HG03139 (cell line): ENCODE measurements at regions not wholly inside any gene's neighbourhood (a gene's known extent, or its start where the extent isn't known, plus 50 kb on each side); places are given as distances from the start of the nearest gene placed in this dataset.

Source experiments
- ATAC-seq: cut with Tn5 transposase; IDR thresholded peaks from one replicate; pipeline ENCODE4 v1.9.1; 2021; ENCODE audit not compliant: unreplicated experiment

DNA sequence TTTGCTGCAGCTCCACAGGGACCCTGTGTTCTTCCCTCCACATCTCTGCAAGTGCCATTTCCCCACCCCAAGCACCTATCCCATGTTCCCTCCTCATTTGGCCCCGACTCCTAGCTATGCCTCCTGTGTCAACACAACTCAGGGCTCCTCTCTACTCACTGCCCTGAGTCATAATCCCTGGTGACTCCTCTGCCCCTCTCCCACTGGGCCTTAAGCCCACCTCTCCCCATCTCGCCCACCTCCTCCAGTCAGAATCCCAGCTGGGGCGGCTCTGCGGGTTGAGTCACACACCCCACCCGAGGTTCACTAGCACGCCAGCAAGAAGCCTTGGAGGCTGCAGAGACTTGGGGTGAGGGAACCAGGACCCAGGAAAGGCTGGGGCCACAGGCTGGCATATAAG, 346.2 kb downstream of the FOXL1 start:
- ATAC-seq = no peak

DNA sequence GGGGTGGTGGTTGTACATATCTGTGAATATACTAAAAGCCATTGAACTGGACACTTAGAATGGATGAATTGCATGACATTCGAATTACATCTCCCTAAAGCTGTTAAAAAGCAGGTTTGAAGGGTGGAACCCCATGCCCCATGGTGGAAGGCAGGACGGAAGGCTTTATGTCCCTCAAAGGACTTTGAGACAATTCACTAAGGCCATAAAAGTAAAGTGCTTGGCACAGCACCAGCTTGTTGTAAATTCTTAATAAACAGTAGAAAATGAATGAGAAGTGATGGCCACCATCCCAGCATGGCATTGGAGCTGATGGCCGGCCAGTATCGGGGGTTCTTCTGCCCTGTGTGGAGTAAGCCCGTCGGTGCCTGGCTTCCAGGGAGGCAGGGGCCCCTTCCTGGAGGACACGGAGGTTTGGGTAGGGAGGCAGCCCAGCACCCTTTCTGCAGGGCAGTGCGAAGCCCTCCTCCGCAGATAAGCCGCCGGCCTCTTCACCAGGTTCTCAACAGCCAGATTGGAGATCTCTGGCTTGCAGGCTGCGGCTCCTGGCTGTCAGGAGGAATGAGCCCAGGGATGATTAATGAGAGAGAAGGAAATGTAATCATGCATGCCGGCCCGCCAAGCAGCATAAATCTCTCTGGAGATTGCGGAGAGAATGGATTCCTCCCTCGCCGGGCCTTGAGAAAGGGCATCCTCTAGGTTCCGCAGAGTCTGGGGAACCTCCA, 346.9 kb downstream of the FOXL1 start:
- no peak for ATAC-seq

DNA sequence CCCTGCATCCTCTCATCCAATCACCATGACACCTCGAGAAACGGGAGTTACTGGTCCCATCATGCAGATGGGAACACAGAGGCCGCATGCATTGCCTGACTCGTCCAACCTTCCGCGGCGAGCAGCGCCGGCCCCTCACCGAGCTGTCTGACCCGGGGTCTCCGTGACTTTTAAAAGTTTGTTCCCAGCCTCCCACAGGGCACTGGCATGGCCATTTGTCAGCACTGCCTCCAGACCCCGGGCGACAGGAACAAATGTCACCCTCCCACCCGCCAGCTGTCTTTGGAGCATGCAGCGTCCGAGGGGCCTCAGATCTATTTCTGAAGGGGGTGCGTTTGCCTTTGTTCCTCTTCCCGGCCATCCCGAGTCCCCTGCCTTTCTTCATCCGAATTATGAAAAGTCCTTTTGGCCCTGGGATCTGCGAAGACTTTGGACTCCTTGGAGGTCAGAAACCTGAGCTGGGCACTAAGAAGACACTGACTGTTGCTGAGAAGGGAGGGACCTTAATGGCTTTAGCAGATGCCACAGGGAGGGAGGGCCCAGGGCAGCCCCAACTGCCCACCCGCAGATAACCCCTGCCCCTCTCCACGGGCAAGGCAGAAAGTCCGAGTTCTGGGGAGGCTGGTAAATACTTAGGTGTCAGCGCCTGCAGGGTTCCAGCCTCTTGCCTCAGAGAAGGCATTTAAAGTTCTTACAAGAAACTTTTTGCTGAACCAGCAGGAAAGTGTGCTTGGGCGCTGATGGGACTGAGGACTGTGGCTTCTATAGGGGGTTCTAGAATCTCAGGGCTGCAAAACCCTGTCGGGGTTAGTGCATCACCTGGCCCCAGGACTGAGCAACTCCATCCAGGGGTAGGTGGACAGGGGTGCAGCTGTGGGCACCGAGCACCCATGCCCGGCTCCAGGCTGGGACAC, 348.1 kb downstream of the FOXL1 start:
- no peak for ATAC-seq

DNA sequence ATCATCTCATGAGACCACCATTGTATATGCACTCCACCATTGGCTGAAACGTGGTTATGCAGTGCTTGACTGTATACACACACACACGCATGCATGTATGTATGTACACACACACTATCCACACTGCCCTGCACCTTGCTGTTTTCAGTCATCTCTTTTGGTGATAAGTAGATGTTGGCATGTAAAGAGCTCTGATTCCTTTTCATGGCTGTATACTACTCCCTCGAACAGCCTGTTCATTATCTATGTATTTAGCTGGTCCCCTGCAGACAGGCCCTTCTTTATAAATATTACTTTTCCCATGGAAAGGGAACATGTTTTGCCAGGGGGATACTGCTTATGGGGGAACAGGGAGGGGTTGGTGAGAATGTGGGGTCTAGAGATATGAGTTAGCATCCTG, 349.4 kb downstream of the FOXL1 start:
- ATAC-seq = no peak

DNA sequence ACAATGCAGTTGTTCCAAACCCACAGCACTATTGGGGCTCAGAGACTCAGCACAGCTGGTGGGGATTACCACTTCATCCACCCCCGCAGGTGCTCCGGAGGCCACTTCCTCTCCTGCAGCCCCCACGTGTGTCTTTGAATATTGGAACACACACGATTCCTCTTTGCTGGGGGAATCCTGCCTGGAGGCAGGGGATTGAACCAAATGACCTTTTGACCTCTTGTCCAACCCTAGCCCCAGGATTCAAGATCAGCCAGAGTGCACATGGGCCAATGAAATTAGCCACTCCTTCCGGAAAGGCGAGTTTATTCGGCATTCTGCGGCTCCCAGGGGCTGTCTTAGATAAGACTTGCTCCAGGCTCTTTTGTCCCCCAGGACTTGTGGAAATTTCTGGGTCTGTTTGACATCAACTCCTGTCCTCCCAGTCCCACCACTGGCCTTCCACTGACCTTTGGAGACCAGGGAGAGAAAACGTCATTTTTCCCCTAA, 350.2 kb downstream of the FOXL1 start:
- no peak for ATAC-seq

DNA sequence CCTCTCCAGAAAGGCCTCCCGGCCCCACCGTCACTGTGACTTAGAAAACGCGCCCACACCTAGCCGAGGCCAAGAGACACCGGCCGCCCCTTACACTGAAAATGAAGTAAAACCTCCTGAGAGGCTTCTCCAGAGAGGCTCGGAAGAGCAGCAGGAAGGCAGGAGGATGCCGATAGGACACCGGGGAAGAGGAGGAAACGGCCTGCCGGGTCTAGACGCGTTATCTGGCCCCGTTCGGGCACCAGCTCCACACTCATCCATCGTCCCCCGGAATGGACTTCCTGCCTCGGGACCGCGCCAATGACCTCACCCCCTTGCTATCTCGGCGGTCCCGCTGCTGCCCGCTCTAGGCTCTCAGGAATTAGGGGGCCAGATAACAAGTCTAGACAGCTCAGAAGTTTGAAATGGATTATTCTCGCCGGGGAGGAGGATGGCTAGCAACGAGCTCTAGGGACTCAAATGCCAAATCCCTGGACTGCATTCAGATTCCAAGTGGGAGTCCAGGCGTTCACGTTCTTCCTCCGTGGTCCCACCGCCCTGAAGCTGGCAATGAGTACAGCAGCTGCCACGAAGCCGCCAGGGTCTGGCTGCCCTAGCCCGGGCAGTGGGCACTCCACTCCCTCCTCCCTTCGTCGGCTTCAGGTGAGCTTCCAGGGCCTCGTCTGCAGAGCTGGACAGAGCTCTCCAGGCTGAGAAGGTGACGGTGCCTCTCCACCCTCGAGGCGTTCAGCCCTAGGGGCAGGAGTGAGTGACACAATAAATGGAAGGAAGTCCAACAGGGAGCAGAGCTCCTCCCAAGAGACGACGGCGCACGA, 350.9 kb downstream of the FOXL1 start:
- ATAC-seq = no peak

DNA sequence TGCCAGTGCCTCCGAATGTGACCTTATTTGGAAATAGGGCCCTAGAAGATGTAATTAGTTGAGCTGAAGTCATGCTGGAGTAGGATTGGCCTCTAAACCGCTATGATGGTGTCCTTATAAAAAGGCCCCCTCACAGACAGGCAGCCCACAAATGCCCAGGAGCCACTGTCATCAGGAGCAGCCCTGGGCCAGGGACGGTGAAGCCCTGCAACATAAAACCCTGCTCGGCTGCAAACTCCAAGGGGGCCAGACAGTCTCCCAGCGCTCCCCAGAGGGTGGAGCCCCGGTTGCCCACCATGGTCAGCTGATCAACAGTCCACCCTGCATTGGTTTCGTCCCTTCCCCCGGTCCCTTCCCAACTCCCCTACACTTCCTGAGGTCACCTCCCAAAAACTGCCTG, 351.7 kb downstream of the FOXL1 start:
- no peak for ATAC-seq

DNA sequence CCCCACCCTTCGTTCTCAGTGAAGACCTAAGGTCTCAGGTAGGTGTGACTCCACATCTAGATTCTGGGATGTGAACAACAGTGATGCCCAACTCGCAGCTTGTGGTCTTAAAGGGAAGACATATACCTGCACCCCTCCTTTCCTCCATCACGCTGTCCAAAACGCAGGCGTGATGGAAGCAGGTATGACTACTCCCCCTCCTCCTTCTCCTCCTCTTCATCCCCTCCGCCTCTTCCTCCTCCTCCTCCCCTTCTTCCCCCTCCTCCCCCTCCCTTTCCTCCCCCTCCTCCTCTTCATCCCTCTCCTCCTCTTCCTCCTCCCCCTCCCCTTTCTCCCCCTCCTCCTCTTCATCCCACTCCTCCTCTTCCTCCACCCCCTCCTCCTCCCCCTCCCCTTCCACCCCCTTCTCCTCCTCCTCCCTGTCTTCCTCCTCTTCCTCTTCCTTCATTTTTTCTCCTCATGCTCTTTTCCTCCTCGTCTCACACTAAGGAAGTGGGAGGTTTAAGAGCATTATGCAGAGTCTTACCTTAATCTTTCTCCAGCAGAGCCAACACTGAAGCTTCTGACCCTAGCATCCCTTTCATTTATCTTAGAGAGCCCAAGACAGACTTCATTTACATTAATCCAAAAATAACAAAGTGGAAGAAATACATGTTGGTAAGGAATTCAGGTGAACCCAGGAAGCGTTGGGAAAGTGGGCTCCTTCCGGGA, 352.5 kb downstream of the FOXL1 start:
- no peak for ATAC-seq

DNA sequence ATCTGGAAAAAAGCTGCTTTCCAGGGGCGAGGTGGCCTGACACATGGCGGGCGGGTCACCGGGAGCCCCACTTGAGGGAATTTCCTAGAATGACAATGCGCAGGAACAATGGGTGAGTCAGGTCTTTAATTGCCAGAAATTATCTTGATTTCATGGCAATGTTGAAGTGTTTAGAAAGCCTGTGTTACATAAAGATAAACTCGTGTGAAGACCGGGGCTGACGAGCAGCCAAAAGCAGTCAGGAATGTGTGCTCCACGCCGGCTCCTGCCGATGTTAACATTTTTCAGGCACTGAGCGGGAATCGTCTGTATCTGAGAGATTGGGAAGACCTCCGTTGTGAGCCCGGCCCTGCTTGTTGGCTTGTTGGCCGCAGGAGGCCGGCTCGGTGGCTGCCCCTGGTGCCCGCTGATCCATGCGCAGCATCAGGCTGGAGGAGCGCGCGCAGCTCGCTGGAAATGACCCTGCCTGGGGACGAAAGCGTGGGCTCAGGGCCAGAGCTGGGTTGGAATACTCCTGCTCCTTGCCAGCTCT, 353.1 kb downstream of the FOXL1 start:
- ATAC-seq = no peak

DNA sequence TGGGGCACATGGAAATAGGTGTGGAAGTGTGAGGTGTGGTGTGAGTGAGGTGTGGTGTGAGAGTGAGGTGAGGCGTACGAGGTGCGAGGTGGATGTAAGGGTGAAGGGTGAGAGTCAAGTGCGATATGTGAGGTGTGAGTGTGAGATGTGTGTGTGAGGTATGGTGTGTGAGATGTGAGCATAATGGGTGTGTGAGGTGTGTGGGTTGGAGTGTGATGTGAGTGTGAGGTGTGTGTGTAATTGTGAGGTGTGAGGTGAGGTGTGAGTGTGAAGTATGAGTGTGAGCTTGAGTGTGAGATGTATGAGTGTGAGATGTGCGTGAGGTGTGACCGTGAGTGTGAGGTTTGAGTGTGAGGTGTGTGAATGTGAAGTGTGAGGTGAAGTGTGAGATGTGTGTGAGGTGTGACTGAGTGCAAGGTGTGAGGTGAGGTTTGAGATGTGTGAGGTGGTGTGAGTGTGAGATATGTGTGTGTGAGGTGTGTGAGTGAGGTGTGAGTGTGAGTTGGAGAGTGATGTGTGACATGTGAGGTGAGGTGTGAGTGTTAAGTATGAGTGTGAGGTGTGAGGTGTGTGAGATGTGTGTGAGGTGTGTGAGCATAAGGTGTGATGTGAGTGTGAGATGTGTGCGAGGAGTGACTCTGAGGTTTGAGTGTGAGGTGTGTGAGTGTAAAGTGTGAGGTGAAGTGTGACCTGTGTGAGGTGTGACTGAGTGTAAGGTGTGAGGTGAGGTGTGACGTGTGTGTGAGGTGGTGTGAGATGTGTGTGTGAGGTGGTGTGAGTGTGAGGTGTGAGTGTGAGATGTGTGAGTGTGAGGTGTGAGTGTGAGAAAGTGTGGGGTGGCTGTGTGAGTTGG, 354.0 kb downstream of the FOXL1 start:
- no peak for ATAC-seq

DNA sequence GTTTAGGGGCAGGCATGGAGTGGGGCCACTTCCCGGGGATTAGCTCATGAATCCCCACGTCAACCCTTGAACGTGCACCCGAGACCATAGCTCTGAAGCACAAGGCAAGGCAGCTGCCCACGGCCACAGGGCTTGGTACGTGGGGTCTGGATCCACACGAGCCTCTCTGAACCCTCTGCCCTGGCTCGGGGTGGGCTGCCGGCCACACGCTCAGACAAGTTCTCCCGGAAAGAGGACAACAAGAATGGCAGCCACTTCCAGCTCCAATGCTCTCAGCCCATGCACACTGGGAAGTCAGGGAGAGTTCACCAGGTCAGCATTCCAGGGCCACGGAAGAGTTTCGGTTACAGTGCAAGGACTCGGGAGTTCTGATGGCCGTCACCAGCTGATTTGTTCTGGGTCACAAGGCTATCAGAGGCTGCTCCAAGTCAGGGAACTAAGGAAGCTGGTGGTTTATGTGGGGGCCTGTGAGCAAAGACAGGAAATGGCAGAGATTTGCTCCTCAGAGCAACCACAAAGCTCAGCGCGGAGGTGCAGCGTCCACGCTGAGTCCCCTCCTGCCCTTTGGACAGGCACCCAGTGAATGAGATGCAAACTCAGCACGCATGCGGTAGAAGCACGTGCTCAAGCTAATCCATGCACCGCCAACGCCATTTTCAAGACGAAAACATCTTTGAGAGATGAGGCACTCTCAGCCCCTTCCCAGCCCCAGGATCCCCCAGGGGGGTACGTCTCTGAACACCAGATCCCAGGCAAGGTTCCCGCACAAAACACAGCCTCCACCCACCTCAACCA, 356.4 kb downstream of the FOXL1 start:
- ATAC-seq = no peak

DNA sequence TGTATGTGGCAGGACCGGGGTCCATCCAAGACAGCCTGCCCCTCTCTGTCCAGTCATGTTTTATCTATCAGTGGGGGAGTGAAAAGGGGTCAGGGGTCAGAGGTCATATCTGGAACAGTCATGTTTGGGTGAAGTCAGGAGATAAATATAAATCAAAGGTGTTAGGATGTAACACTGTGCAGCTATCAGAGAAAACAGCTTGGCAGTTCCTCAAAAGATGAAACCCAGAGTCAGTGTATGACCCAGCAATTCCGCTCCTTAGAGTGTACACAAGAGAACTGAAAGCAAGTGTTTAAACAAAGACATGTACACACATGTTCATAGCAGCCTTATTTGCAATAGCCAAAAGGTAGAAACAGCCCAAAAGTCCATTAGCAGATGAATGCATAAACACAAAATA, 361.3 kb downstream of the FOXL1 start:
- no peak for ATAC-seq

DNA sequence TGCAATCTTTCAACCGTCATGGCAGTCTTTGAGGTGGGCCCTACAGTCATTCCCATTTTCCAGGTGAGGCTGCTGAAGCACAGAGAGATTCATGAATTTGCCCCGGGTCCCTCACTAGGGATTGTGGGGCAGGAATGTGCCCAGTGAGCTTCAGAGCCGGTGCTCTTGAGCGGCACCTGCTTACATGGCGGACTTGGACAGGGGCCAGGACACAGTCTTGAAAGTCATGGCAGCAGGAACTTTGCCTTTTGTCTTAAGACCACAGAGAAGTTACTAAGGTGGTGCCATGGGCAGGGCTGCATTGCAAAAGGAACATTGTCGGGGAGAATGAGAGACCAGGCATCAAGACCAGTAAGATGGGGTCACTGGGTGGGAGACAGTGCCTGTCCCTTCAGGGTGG, 363.4 kb downstream of the FOXL1 start:
- ATAC-seq = no peak

DNA sequence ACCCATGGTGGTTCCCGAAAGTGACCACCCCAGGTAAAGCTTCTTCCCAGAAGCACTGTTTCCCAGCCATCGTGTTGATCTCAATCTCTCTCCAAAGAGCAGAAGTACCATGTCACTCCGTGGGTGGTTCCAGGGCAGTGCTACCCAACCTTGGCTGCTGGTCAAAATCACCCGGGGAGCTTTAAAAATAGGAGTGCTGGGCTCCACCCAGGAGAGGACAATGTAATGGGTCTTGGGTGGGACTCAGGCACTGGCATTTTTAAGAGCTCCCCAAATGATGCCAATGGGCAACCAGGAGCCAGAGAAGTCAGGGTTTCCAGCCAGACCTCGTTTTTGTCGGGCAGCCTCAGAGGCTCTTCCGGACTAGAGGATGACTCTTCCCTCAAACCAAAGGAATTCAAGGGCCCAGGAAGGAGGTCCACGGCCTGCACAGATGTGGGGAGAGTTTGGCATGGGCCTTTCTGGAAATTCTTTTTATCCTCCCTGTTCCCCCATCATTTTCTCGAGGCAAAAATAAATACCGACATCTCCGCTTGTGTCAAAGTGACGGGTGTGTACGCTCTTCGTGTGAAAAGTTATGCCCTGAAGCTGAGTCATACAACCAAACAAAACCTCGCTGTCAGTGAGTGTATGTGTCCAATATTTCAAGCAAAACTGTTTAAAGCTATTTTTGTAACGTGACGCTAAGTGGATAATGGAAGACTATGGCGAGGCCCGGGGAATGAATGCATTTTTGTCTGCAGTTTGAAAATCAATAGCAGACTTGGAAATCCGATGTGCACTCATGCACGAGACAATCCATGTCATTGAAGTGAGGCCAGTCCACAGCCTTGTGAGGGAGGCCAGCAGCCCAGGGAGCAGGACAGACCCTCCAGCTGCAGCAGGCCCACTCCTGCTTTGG, 364.1 kb downstream of the FOXL1 start:
- ATAC-seq = no peak

DNA sequence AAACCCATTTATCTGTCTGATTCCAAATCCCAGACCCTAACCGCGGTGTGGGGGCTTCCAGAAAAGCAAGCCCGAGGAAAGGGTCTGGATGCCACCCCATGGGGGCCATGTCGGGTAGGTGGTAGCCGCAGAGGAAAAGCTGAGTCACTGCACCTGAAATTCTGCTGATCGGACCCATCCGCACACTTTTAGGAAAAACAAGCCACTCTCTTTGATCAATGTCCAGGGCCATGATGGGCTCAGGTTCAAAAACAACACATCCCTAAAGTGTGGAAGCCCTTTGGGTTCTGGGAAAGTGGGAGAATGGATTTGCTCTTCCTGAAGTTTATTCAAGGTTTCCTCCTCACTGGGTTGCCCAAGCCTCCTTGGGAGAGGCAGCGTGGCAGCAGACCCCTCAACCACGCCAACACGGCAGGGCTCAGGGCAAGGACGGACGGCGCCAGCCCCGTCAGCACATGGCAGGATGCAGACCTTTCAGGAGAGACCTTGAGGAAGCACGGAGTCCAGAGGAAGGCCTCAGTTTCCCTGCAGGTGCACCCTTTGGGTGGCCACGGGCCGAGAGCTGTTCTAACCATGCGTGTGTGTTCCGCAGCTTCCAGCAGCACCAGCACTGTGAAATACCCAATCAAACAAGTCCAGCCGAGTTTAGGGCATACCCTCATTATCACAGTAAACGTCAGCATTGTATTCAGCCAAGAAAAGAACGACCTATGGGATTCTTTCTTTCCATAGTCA, 367.0 kb downstream of the FOXL1 start:
- no peak for ATAC-seq

DNA sequence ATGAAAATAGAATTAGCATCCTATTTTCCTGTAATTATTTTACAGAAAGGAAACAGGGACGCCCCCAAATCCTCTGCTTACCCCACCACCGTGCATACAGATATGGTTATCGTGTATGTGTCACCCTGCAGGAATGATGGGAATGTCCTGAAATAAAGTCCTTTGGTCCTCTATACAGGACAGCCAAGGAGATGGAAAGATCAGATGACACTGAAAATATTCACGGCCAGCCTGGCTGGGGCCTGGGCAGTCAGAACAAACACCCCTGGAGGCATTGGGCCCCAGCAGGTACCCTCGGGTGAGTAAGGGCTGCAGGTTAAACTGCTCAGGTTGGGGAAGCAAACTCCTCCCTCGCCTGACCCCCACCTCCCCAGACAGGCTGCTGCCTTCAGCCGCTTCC, 368.0 kb downstream of the FOXL1 start:
- no peak for ATAC-seq

DNA sequence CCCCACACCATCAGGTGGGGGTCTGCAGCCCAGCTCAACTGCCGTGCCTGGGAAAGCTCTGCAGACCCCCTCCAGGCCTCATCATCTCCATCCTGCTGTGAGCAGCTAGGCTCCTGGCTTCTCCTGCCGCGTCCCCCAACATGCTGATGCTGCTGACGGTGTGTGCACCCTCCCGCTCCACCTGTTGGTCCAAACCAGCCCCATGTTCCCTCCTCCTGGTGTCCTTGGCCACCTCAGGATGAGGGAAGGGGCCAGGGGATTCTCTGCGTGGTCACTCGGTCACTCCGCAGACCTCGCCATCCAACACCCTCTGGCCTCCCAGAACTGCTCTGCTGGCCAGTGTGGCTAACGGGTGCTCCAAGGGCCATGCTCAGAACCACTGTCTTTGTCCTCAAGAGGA, 368.6 kb downstream of the FOXL1 start:
- no peak for ATAC-seq
